ENCODE measurements at regions not wholly inside any gene's neighbourhood (a gene's known extent, or its start where the extent isn't known, plus 50 kb on each side); places are given as distances from the start of the nearest gene placed in this dataset.

DNA sequence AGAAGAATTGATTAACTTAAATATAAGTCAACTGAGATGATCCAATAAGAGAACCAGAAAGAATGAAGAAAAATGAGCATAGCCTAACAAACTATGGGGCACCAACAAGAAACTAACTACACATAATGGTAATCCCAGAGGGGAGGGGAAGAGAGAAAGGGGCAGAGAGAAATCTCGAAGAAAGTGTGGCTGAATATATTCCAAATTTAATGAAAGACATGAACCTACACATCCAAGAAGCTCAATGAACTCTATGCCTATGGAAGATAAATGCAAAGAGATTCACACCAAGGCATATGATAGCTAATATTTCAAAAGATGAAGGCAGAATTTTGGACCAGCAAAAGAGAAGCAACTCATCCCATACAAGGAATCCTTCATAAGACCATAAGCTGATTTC is 649.2 kb downstream of the ZEB2 start:
- H4K20me1 ChIP-seq (ENCODE audit: insufficient read depth, low read length), result no peaks in the 10 kb centered on the region
- H3K27me3 Mint-ChIP-seq (ENCODE audit: low read depth in 3 of 3), result peaks cover 0 to 1% (median 0%) of the 10 kb centered on the region in 3 donors
- TF ChIP-seq, protein P1, sequence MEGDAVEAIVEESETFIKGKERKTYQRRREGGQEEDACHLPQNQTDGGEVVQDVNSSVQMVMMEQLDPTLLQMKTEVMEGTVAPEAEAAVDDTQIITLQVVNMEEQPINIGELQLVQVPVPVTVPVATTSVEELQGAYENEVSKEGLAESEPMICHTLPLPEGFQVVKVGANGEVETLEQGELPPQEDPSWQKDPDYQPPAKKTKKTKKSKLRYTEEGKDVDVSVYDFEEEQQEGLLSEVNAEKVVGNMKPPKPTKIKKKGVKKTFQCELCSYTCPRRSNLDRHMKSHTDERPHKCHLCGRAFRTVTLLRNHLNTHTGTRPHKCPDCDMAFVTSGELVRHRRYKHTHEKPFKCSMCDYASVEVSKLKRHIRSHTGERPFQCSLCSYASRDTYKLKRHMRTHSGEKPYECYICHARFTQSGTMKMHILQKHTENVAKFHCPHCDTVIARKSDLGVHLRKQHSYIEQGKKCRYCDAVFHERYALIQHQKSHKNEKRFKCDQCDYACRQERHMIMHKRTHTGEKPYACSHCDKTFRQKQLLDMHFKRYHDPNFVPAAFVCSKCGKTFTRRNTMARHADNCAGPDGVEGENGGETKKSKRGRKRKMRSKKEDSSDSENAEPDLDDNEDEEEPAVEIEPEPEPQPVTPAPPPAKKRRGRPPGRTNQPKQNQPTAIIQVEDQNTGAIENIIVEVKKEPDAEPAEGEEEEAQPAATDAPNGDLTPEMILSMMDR (IDR thresholded peaks at IDR 0.05), result no peak

DNA sequence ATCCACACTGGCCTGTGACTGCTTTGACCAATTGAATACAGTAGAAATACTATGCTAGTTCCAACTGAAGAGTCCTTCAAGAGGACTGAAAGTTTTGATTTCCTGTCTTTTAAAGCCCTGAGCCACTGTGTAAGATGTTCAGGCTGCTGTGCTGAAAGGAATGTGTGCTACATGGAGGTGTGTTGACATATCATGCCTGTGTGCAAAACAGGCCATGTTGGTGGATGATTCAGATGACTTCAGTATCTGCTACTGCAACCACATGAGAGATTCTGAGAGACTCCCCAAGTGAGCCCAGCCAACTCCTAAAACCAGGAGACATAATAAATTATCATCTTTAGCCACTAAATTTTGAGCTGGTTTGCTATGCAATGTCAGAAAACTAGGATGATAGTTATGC is 662.9 kb downstream of the ZEB2 start:
- Mint-ChIP-seq H3K27me3 (ENCODE audit: low read depth in 3 of 3) (peaks cover 0 to 2% (median 0%) of the 10 kb centered on the region in 3 donors), H3K4me3 (no peak overlapping the region), H3K36me3 (no peaks in the 10 kb centered on the region), H3K27ac (no peak overlapping the region), H3K4me1 (no peaks in the 10 kb centered on the region), H3K9me3 (peaks cover 0 to 8% (median 3%) of the 10 kb centered on the region in 7 donors)
- no peaks in the 10 kb centered on the region for H4K20me1 ChIP-seq (ENCODE audit: insufficient read depth, low read length)
- no peak for DNase-seq
- no peak overlapping the region for H2AFZ ChIP-seq (ENCODE audit: insufficient read depth, low read depth, low read length, poor library complexity, severe bottlenecking)
- H3K4me3 ChIP-seq (replicated peaks in 1 of 3; ENCODE audit: low read depth in 2 of 3, low read length in 3 of 3), result no peak overlapping the region
- H3K9me3 ChIP-seq (replicated peaks in 1 of 2; ENCODE audit: control insufficient read depth in 1 of 2, insufficient read depth in 1 of 2, low read length in 2 of 2), result no peaks in the 10 kb centered on the region
- no peak overlapping the region for H3K4me2 ChIP-seq (replicated peaks; ENCODE audit: extremely low read depth, low read length, poor library complexity, severe bottlenecking)
- no peaks in the 10 kb centered on the region for H3K79me2 ChIP-seq (ENCODE audit: insufficient read depth, low read length)
- intact Hi-C loops (cut with micrococcal nuclease), result no loop called here
- H3K27ac ChIP-seq (ENCODE audit: low read depth in 1 of 2, low read length in 2 of 2), result no peak overlapping the region
- H3K4me1 ChIP-seq (ENCODE audit: control insufficient read depth in 1 of 2, insufficient read depth in 2 of 2, low read length in 2 of 2), result no peaks in the 10 kb centered on the region
- TF ChIP-seq, protein P1 (IDR thresholded peaks at IDR 0.05), result no peak
- H3K27me3 ChIP-seq (ENCODE audit: control insufficient read depth in 2 of 2, insufficient read depth in 2 of 2, low read length in 2 of 2), result no peaks in the 10 kb centered on the region
- H3K9ac ChIP-seq (ENCODE audit: insufficient read depth, low read length, poor library complexity, severe bottlenecking), result no peak overlapping the region
- no peaks in the 10 kb centered on the region for H3K36me3 ChIP-seq (replicated peaks in 1 of 2; ENCODE audit: control insufficient read depth in 1 of 2, insufficient read depth in 2 of 2, low read length in 2 of 2)

More for the DNA sequence above, 649.2 kb downstream of the ZEB2 start:
- no peaks in the 10 kb centered on the region for H3K79me2 ChIP-seq (ENCODE audit: insufficient read depth, low read length)
- H2AFZ ChIP-seq (ENCODE audit: insufficient read depth, low read depth, low read length, poor library complexity, severe bottlenecking), result no peak overlapping the region
- H3K36me3 Mint-ChIP-seq, result no peaks in the 10 kb centered on the region
- no CpG with 5 or more reads among the region's 1 CpG for WGBS (ENCODE audit: insufficient coverage)
- H3K4me2 ChIP-seq (replicated peaks; ENCODE audit: extremely low read depth, low read length, poor library complexity, severe bottlenecking), result no peak overlapping the region
- no peak for DNase-seq
- H3K9me3 ChIP-seq (replicated peaks in 1 of 2; ENCODE audit: control insufficient read depth in 1 of 2, insufficient read depth in 1 of 2, low read length in 2 of 2), result peaks cover 0 to 6% of the 10 kb centered on the region in 2 donors
- H3K4me3 ChIP-seq (replicated peaks in 1 of 3; ENCODE audit: low read depth in 2 of 3, low read length in 3 of 3), result no peak overlapping the region
- no peaks in the 10 kb centered on the region for H3K4me1 Mint-ChIP-seq
- no peak overlapping the region for H3K27ac ChIP-seq (ENCODE audit: low read depth in 1 of 2, low read length in 2 of 2)
- H3K4me3 Mint-ChIP-seq, result no peak overlapping the region
- no peaks in the 10 kb centered on the region for H3K36me3 ChIP-seq (replicated peaks in 1 of 2; ENCODE audit: control insufficient read depth in 1 of 2, insufficient read depth in 2 of 2, low read length in 2 of 2)
- H3K27me3 ChIP-seq (ENCODE audit: control insufficient read depth in 2 of 2, insufficient read depth in 2 of 2, low read length in 2 of 2), result no peaks in the 10 kb centered on the region
- intact Hi-C loops (cut with micrococcal nuclease), result no loop called here
- peaks cover 3 to 18% (median 12%) of the 10 kb centered on the region in 7 donors for H3K9me3 Mint-ChIP-seq
- no peak overlapping the region for H3K9ac ChIP-seq (ENCODE audit: insufficient read depth, low read length, poor library complexity, severe bottlenecking)
- no peak overlapping the region for H3K27ac Mint-ChIP-seq
- no peaks in the 10 kb centered on the region for H3K4me1 ChIP-seq (ENCODE audit: control insufficient read depth in 1 of 2, insufficient read depth in 2 of 2, low read length in 2 of 2)

Data from CD14-positive monocyte (primary cell).